NT2/D1 (cell line): ENCODE measurements at regions not wholly inside any gene's neighbourhood (a gene's known extent, or its start where the extent isn't known, plus 50 kb on each side); places are given as distances from the start of the nearest gene placed in this dataset.

Source experiments
- DNase-seq: peaks from one replicate; pipeline ENCODE4 v3.0.0-alpha.2; 2011; ENCODE audit warnings: low read depth, low spot score
- H3K27me3 ChIP-seq: 2 replicates; pipeline ENCODE4 v1.6.0; 2011; ENCODE audit warnings: mild to moderate bottlenecking; ENCODE audit not compliant: insufficient read length, insufficient read depth
- H3K36me3 ChIP-seq: 2 replicates; pipeline ENCODE4 v1.6.1; 2011; ENCODE audit warnings: mild to moderate bottlenecking, low read length, mixed read lengths; ENCODE audit not compliant: insufficient read depth, insufficient read length
- H3K4me1 ChIP-seq: 2 replicates; pipeline ENCODE4 v1.5.1; 2011; ENCODE audit not compliant: insufficient read depth, insufficient read length
- H3K4me3 ChIP-seq: 2 replicates; pipeline ENCODE4 v1.5.1; 2011; ENCODE audit warnings: low read depth; ENCODE audit not compliant: insufficient read length
- H3K9ac ChIP-seq: 2 replicates; pipeline ENCODE4 v1.6.0; 2011; ENCODE audit warnings: low read depth; ENCODE audit not compliant: insufficient read length
- H3K9me3 ChIP-seq: 2 replicates; pipeline ENCODE4 v1.5.1; 2011; ENCODE audit warnings: mild to moderate bottlenecking, low read length; ENCODE audit not compliant: insufficient read depth
- SUZ12 ChIP-seq: IDR thresholded peaks from 2 replicates; pipeline ENCODE4 v1.6.1; 2011; ENCODE audit not compliant: insufficient read length, insufficient read depth; ENCODE audit errors: extremely low read depth
- YY1 ChIP-seq: IDR thresholded peaks from 2 replicates; pipeline ENCODE4 v1.6.1; 2011; ENCODE audit not compliant: insufficient read length, insufficient read depth
- ZNF274 ChIP-seq: IDR thresholded peaks from 2 replicates; pipeline ENCODE4 v1.6.1; 2011; ENCODE audit warnings: mild to moderate bottlenecking, low read depth, low read length

DNA sequence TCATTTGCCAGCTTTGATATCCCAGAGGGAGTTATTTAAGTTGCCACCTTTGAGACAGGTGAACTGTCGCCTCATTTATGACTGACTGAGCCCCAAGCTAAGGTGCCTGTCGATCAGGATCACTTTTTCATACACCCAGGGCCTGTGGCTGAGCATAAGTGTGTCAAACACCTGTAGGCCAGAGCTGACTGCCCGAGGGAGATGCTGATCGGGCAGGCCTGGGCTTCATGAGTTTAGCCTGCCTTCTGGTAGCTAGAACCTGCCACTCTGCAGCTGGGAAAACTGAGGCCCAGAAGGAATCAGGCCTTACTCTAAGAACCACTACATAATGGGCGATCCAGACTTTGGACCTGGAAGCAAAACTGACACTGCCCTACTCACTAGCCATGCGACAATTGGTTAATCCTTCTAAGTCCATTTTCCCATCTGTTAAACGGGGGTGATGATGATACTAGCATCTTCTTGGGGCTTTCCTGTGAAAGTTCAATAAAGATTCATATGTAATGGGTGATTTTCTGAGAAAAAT lies 188.7 kb upstream of the GLI2 start:
- no peak for DNase-seq
- H3K9me3 ChIP-seq = no peaks in the 10 kb centered on the region
- peaks cover 44% of the 10 kb centered on the region for H3K27me3 ChIP-seq
- H3K9ac ChIP-seq = no peak overlapping the region
- no peaks in the 10 kb centered on the region for H3K36me3 ChIP-seq
- TF ChIP-seq SUZ12 = no peak
- TF ChIP-seq YY1 = no peak
- TF ChIP-seq ZNF274 = no peak
- no peak overlapping the region for H3K4me3 ChIP-seq
- peaks cover 7% of the 10 kb centered on the region for H3K4me1 ChIP-seq

DNA sequence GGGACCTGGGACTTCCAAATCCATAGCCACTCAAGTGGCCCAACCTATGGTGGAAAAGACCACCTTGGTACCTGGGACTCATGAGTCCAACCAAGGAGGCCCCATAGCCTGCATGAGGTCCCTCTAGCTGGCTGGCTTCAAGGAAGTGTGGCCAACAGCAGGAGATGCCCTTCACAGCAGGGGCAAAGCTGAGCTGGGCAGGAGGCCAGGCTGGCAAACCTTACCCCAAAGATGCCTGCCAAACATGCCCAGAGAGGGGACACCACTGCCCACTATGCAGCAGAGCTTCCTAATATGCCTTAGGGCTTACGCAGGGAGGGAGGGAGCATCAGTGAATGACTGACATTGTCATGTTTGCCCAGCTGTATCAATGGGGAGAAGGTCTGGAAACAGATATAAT lies 188.0 kb upstream of the GLI2 start:
- DNase-seq = no peak
- peaks cover 44% of the 10 kb centered on the region for H3K27me3 ChIP-seq
- no peaks in the 10 kb centered on the region for H3K36me3 ChIP-seq
- no peak overlapping the region for H3K4me3 ChIP-seq
- no peak overlapping the region for H3K9ac ChIP-seq
- TF ChIP-seq SUZ12 (no peak), ZNF274 (no peak), YY1 (no peak)
- no peaks in the 10 kb centered on the region for H3K9me3 ChIP-seq
- peaks cover 7% of the 10 kb centered on the region for H3K4me1 ChIP-seq

DNA sequence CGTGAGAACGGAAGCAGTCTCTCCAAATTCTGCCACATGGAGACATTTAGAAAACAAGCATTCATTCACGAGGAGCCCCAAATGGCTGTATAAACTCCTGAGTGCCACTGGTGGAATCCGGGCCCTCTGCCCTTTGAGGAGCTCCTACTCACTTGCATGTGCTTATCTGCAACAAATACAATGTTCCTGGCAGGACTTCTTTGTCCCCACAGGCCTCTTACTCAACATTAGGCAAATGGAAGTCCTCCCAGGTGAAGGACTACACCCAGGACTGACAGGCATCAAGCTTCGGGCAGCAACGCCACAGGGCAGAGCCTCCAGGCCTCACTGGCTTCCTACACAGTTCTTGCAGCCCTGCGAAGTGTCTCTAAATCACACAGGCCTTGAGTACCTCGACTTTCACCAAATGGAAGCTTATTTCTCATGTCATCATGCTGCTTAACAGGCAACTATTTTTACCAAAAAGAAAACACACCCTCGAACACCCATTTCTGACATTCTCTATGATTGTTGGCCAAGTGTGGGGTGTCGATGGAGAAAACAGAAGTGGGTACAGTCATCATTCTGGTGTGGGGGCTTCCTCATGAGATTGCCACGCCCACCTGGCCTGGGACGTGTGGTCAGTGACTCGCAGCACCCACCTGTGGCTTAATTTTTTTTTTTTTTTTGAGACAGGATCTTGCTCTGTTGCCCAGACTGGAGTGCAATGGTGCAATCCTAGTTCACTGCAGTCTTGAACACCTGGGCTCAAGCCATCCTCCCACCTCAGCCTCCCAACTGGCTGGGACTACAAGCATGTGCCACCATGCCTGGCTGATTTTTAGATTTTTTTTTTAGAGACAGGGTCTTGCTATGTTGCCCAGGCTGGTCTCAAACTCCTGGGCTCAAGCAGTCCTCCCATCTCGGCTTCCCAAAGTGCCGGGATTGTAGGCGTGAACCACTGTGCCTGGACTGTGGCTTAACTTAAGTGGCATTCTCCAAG lies 186.8 kb upstream of the GLI2 start:
- DNase-seq = no peak
- H3K9ac ChIP-seq = no peak overlapping the region

DNA sequence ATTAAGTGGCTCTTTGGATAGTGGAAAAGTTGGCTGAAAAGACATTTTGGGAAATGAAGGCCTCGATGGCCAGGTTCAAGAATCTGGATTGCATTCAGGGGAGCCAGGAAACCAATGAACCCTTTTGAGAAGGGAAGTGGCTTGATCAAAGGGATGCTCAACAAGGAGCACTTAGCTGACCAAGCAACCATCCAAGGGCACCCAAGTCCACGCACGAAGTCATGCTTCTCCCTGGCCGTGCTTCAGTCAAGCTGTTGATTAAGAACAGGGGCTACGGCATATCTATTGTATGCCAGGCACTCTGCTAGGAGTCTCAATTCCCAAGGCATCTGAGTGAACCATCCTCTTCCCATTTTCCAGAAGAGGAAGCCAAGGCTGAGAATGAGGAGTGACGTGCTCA lies 185.8 kb upstream of the GLI2 start:
- no peak overlapping the region for H3K9ac ChIP-seq
- H3K36me3 ChIP-seq = no peaks in the 10 kb centered on the region
- peaks cover 49% of the 10 kb centered on the region for H3K27me3 ChIP-seq
- H3K4me1 ChIP-seq = peaks cover 7% of the 10 kb centered on the region
- H3K9me3 ChIP-seq = no peaks in the 10 kb centered on the region
- TF ChIP-seq YY1 (no peak), SUZ12 (no peak), ZNF274 (no peak)
- H3K4me3 ChIP-seq = no peak overlapping the region
- no peak for DNase-seq

More for the DNA sequence above, 186.8 kb upstream of the GLI2 start:
- Histone ChIP-seq H3K9me3 (no peaks in the 10 kb centered on the region), H3K4me3 (no peak overlapping the region), H3K36me3 (no peaks in the 10 kb centered on the region), H3K27me3 (peaks cover 41% of the 10 kb centered on the region), H3K4me1 (peaks cover 7% of the 10 kb centered on the region)
- TF ChIP-seq SUZ12 = no peak

DNA sequence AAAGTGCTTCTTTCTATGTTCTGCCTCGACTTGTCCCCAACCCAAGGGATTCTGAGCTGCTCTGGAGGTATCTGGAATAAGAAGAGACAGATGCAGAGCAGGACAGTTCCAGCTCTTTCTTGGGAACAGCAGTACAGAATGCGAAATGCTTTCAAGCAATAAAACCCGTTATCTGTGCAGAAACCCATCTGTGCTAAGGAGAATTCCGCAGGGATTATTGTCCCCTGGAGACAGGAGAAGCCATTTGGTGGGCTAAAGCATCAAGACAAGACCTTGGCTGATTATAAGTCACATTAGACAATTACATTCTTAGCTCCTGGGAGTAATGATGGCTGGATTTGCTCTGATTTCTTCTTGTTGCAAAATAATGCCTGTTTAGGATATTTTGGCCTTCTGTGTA lies 185.4 kb upstream of the GLI2 start:
- H3K9me3 ChIP-seq = no peaks in the 10 kb centered on the region
- TF ChIP-seq SUZ12 (no peak), YY1 (no peak), ZNF274 (no peak)
- no peak for DNase-seq

DNA sequence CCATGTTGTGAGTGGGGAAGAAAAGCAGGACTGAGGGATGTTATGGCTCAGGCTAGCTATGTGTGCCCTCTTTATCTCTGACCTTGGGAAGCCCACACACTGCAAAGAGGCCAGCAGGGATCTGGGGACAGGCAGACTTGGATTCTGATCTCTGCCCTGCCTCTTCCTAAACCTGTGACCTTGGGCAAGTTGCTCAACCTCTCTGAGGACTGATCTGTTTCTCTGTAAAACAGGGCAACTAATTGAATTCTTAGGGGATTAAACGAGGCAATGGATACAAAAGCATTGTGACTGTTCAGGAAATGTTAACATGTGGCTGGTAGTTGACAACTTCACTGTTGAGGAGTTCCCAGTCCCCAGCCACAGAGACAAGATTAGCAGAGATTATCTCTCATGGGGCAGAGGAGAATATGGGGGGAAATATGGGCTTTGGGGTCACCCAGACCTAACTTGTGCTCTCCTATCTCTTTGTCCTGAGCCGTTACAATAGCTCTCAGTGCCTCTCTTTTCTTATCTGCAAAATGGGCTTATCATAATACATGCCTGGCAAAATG lies 184.7 kb upstream of the GLI2 start:
- Histone ChIP-seq H3K4me1 (peaks cover 6% of the 10 kb centered on the region), H3K9me3 (no peaks in the 10 kb centered on the region), H3K36me3 (no peaks in the 10 kb centered on the region), H3K27me3 (peaks cover 52% of the 10 kb centered on the region), H3K9ac (no peak overlapping the region), H3K4me3 (no peak overlapping the region)
- DNase-seq = no peak
- TF ChIP-seq YY1 = no peak
- TF ChIP-seq ZNF274 = no peak
- no peak for TF ChIP-seq SUZ12

More for the DNA sequence above, 185.4 kb upstream of the GLI2 start:
- Histone ChIP-seq H3K36me3 (no peaks in the 10 kb centered on the region), H3K9ac (no peak overlapping the region), H3K4me3 (no peak overlapping the region), H3K4me1 (peaks cover 7% of the 10 kb centered on the region), H3K27me3 (peaks cover 48% of the 10 kb centered on the region)

DNA sequence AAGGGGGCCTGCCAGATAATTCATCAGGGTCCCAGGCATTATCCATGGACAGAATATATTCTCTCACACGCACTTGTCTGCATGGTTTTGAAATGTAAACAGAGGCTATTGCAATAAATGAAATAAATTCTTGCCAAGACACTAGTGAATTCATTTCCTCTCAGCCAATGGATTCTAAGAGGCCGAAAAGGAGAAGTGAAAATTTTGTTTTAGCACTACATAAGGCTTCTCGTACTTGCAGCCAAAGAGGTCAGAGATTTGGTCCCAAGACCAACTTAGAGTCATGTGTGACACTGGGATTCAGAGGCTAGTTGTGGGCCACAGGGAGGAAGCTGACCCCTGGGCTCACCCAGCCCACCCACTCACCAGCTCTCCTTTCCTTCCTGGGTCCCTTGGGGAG lies 184.1 kb upstream of the GLI2 start:
- H3K36me3 ChIP-seq = no peaks in the 10 kb centered on the region
- no peak overlapping the region for H3K4me3 ChIP-seq
- H3K9me3 ChIP-seq = no peaks in the 10 kb centered on the region
- H3K4me1 ChIP-seq = peaks cover 3% of the 10 kb centered on the region
- no peak for DNase-seq
- peaks cover 52% of the 10 kb centered on the region for H3K27me3 ChIP-seq
- H3K9ac ChIP-seq = no peak overlapping the region
- no peak for TF ChIP-seq ZNF274
- TF ChIP-seq YY1 = no peak
- no peak for TF ChIP-seq SUZ12
